HepG2 (cell line): ENCODE measurements at regions not wholly inside any gene's neighbourhood (a gene's known extent, or its start where the extent isn't known, plus 50 kb on each side); places are given as distances from the start of the nearest gene placed in this dataset.

Experiments used
- ARID5B ChIP-seq: IDR thresholded peaks from 2 replicates; pipeline ENCODE4 v1.4.0; 2020; ENCODE audit warnings: mild to moderate bottlenecking, missing genetic modification reagents
- ESRRA ChIP-seq: sonication (generic); formaldehyde crosslinking; IDR thresholded peaks from 2 replicates; pipeline ENCODE4 v1.5.1; 2020; ENCODE audit warnings: mild to moderate bottlenecking, low read depth, missing genetic modification reagents
- HMGXB3 ChIP-seq: sonication (generic); formaldehyde crosslinking; IDR thresholded peaks from 2 replicates; pipeline ENCODE4 v1.4.0; 2020; ENCODE audit warnings: missing genetic modification reagents, borderline replicate concordance
- KDM2A ChIP-seq: sonication (generic); formaldehyde crosslinking; IDR thresholded peaks from 2 replicates; pipeline ENCODE4 v1.4.0; 2020; ENCODE audit warnings: low read depth, missing genetic modification reagents, borderline replicate concordance
- MBNL3 ChIP-seq: fragments of 250-450 bp; sonication (Bioruptor Pico); conservative IDR thresholded peaks from 2 replicates; pipeline ENCODE4 v1.8.0; 2022; ENCODE audit warnings: mild to moderate bottlenecking, inconsistent platforms
- MEIS2 ChIP-seq: sonication (generic); formaldehyde crosslinking; IDR thresholded peaks from 2 replicates; pipeline ENCODE4 v1.9.0; 2021; ENCODE audit warnings: mild to moderate bottlenecking, missing genetic modification reagents
- PRDM15 ChIP-seq: sonication (generic); formaldehyde crosslinking; IDR thresholded peaks from 2 replicates; pipeline ENCODE4 v1.4.0; 2020; ENCODE audit warnings: missing genetic modification reagents
- SMAD1 ChIP-seq: sonication (generic); formaldehyde crosslinking; IDR thresholded peaks from 2 replicates; pipeline ENCODE4 v1.4.0; 2020; ENCODE audit warnings: missing genetic modification reagents, low read depth, mild to moderate bottlenecking, borderline replicate concordance
- STAT5B ChIP-seq: sonication (generic); formaldehyde crosslinking; IDR thresholded peaks from 2 replicates; pipeline ENCODE4 v1.4.0; 2020; ENCODE audit warnings: missing genetic modification reagents
- TAF1 ChIP-seq: sonication (generic); formaldehyde crosslinking; IDR thresholded peaks from 2 replicates; pipeline ENCODE4 v1.4.0; 2020; ENCODE audit warnings: missing genetic modification reagents
- TGIF2 ChIP-seq: IDR thresholded peaks from 2 replicates; pipeline ENCODE4 v1.6.1; 2016; ENCODE audit warnings: control low read depth, missing compliant biosample characterization
- U2AF1 ChIP-seq: fragments of 200-400 bp; formaldehyde crosslinking; optimal IDR thresholded peaks from 2 replicates; pipeline ENCODE3; 2017; ENCODE audit warnings: mild to moderate bottlenecking, low read depth, low read length
- ZBTB20 ChIP-seq: sonication (generic); formaldehyde crosslinking; IDR thresholded peaks from 2 replicates; pipeline ENCODE4 v1.8.1; 2023; ENCODE audit warnings: missing genetic modification reagents, low read depth, mild to moderate bottlenecking, borderline replicate concordance
- ZNF124 ChIP-seq: sonication (generic); formaldehyde crosslinking; IDR thresholded peaks from 2 replicates; pipeline ENCODE4 v1.4.0; 2020; ENCODE audit warnings: missing genetic modification reagents
- ZNF33A ChIP-seq: sonication (generic); formaldehyde crosslinking; IDR thresholded peaks from 2 replicates; pipeline ENCODE4 v1.5.1; 2020; ENCODE audit warnings: missing genetic modification reagents, mild to moderate bottlenecking, moderate library complexity, borderline replicate concordance
- ZNF562 ChIP-seq: sonication (generic); formaldehyde crosslinking; IDR thresholded peaks from 2 replicates; pipeline ENCODE4 v1.8.0; 2022; ENCODE audit warnings: missing genetic modification reagents, borderline replicate concordance
- ZNF781 ChIP-seq: sonication (generic); formaldehyde crosslinking; IDR thresholded peaks from 2 replicates; pipeline ENCODE4 v1.5.1; 2020; ENCODE audit warnings: borderline replicate concordance, mild to moderate bottlenecking, missing genetic modification reagents; ENCODE audit errors: not compliant biosample characterization
- ZNF790 ChIP-seq: sonication (generic); formaldehyde crosslinking; IDR thresholded peaks from 2 replicates; pipeline ENCODE4 v1.8.0; 2022; ENCODE audit warnings: missing genetic modification reagents, mild to moderate bottlenecking, borderline replicate concordance

GRCh38 chr14:53217316-53217994 is 64.3 kb upstream of the DDHD1 start (continued):
- TF ChIP-seq TAF1 (peak; percentile 50; the same call in 1 of the 2 replicates), ZNF781 (peak; percentile 50), ZNF124 (CRISPR knock-in tag) (no peak), ZBTB20 (CRISPR knock-in tag) (peak; percentile 70; the same call in 1 of the 2 replicates), MBNL3 (CRISPR knock-in tag) (no peak), MEIS2 (CRISPR knock-in tag) (no peak), STAT5B (CRISPR knock-in tag) (no peak), PRDM15 (0 out of 2 replicates have a peak, but pooled peaks have one; percentile 31), TGIF2 (CRISPR knock-in tag) (no peak), HMGXB3 (CRISPR knock-in tag) (no peak), SMAD1 (CRISPR knock-in tag) (no peak), ESRRA (CRISPR knock-in tag) (no peak), U2AF1 (no peak), ZNF33A (CRISPR knock-in tag) (no peak), ZNF562 (CRISPR knock-in tag) (no peak), ZNF790 (CRISPR knock-in tag) (no peak), ARID5B (CRISPR knock-in tag) (peak; percentile 39; the same call in 1 of the 2 replicates), KDM2A (CRISPR knock-in tag) (0 out of 2 replicates have a peak, but pooled peaks have one; percentile 24)
